Panc1 (cell line): ENCODE measurements at regions not wholly inside any gene's neighbourhood (a gene's known extent, or its start where the extent isn't known, plus 50 kb on each side); places are given as distances from the start of the nearest gene placed in this dataset.

Source experiments
- POLR2AphosphoS5 ChIP-seq: IDR thresholded peaks from 2 replicates; pipeline ENCODE4 v1.6.1; 2012; ENCODE audit warnings: mild to moderate bottlenecking, low read depth, low read length, moderate library complexity
- SIN3A ChIP-seq: IDR thresholded peaks from 2 replicates; pipeline ENCODE4 v1.6.1; 2012; ENCODE audit warnings: low read depth, mild to moderate bottlenecking, low read length, moderate library complexity, borderline replicate concordance; ENCODE audit not compliant: insufficient read depth
- TF ChIP-seq, protein P1 (sequence below): fragments of 450-650 bp; IDR thresholded peaks from 2 replicates; pipeline ENCODE4 v1.5.1; 2017; ENCODE audit warnings: mild to moderate bottlenecking
- TF ChIP-seq, protein P2 (sequence below), 2 experiments: IDR thresholded peaks; 2 replicates each; pipeline ENCODE4 v1.6.1; 2011 to 2012; ENCODE audit warnings: low read depth in 2 of 2, control low read depth in 1 of 2, low read length in 1 of 2, mild to moderate bottlenecking in 1 of 2, moderate library complexity in 1 of 2; ENCODE audit not compliant: insufficient read depth in 1 of 2

DNA sequence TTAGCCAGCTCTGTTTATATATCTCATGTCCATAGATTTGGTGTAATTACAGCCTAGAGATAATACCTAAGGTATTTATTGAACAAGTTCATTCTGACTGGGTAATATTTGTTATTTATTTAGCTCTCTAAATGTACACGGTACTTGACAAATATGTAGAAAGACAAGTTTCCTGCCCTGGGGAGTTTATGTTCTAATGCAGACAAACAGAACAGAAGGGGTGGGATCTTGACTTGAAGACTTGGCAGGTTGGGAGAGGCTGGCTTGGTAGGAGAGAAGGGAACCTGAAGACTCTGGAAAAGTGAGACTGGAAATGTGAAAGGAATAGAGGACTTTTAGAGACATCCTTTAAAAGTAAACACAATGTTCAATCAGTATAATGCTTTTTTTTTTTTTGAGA, 97.7 kb upstream of the CDK6 start:
- TF ChIP-seq, protein P1, sequence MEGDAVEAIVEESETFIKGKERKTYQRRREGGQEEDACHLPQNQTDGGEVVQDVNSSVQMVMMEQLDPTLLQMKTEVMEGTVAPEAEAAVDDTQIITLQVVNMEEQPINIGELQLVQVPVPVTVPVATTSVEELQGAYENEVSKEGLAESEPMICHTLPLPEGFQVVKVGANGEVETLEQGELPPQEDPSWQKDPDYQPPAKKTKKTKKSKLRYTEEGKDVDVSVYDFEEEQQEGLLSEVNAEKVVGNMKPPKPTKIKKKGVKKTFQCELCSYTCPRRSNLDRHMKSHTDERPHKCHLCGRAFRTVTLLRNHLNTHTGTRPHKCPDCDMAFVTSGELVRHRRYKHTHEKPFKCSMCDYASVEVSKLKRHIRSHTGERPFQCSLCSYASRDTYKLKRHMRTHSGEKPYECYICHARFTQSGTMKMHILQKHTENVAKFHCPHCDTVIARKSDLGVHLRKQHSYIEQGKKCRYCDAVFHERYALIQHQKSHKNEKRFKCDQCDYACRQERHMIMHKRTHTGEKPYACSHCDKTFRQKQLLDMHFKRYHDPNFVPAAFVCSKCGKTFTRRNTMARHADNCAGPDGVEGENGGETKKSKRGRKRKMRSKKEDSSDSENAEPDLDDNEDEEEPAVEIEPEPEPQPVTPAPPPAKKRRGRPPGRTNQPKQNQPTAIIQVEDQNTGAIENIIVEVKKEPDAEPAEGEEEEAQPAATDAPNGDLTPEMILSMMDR = no peak
- TF ChIP-seq SIN3A (no peak), POLR2AphosphoS5 (no peak)
- TF ChIP-seq, protein P2, sequence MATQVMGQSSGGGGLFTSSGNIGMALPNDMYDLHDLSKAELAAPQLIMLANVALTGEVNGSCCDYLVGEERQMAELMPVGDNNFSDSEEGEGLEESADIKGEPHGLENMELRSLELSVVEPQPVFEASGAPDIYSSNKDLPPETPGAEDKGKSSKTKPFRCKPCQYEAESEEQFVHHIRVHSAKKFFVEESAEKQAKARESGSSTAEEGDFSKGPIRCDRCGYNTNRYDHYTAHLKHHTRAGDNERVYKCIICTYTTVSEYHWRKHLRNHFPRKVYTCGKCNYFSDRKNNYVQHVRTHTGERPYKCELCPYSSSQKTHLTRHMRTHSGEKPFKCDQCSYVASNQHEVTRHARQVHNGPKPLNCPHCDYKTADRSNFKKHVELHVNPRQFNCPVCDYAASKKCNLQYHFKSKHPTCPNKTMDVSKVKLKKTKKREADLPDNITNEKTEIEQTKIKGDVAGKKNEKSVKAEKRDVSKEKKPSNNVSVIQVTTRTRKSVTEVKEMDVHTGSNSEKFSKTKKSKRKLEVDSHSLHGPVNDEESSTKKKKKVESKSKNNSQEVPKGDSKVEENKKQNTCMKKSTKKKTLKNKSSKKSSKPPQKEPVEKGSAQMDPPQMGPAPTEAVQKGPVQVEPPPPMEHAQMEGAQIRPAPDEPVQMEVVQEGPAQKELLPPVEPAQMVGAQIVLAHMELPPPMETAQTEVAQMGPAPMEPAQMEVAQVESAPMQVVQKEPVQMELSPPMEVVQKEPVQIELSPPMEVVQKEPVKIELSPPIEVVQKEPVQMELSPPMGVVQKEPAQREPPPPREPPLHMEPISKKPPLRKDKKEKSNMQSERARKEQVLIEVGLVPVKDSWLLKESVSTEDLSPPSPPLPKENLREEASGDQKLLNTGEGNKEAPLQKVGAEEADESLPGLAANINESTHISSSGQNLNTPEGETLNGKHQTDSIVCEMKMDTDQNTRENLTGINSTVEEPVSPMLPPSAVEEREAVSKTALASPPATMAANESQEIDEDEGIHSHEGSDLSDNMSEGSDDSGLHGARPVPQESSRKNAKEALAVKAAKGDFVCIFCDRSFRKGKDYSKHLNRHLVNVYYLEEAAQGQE (IDR thresholded peaks at IDR 0.05; ENCODE audit: insufficient read depth in 1 of 2, low read depth in 2 of 2, low read length in 1 of 2) = no peak
